HG02852 (cell line): ENCODE measurements at regions not wholly inside any gene's neighbourhood (a gene's known extent, or its start where the extent isn't known, plus 50 kb on each side); places are given as distances from the start of the nearest gene placed in this dataset.

ENCODE experiments used
- ATAC-seq: cut with Tn5 transposase; IDR thresholded peaks from one replicate; pipeline ENCODE4 v1.9.1; 2021; ENCODE audit warnings: mild to moderate bottlenecking, moderate library complexity; ENCODE audit not compliant: unreplicated experiment

- ATAC-seq, result no peak
These were observed 94.0 kb downstream of the CCDC185 start for GRCh38 chr1:223486932-223487886.

- no peak for ATAC-seq
These were observed 94.7 kb downstream of the CCDC185 start for GRCh38 chr1:223487887-223488259.

- no peak for ATAC-seq
These were observed 96.2 kb downstream of the CCDC185 start for GRCh38 chr1:223489439-223489838.

- ATAC-seq, result no peak
These were observed 97.0 kb downstream of the CCDC185 start for GRCh38 chr1:223490256-223490655.
